HepG2 (cell line): ENCODE measurements at regions not wholly inside any gene's neighbourhood (a gene's known extent, or its start where the extent isn't known, plus 50 kb on each side); places are given as distances from the start of the nearest gene placed in this dataset.

ENCODE experiments used
- BATF2 ChIP-seq: sonication (generic); formaldehyde crosslinking; IDR thresholded peaks from 2 replicates; pipeline ENCODE4 v1.8.0; 2022; ENCODE audit warnings: mild to moderate bottlenecking, missing genetic modification reagents, moderate library complexity
- DR1 ChIP-seq: sonication (generic); formaldehyde crosslinking; IDR thresholded peaks from 2 replicates; pipeline ENCODE4 v1.8.0; 2021; ENCODE audit warnings: mild to moderate bottlenecking, missing genetic modification reagents, inconsistent platforms
- DRAP1 ChIP-seq: IDR thresholded peaks from 2 replicates; pipeline ENCODE4 v1.6.1; 2016; ENCODE audit warnings: missing genetic modification reagents, missing compliant biosample characterization
- HNF4G ChIP-seq, 2 experiments: sonication (generic) in 1 of 2; formaldehyde crosslinking in 1 of 2; IDR thresholded peaks; 2 replicates each; pipeline versions ENCODE4 v1.4.0 to v1.6.1; 2011 to 2020; ENCODE audit warnings: borderline replicate concordance in 2 of 2, low read depth in 2 of 2, mild to moderate bottlenecking in 2 of 2, low read length in 1 of 2, missing genetic modification reagents in 1 of 2, moderate library complexity in 1 of 2
- KLF15 ChIP-seq: sonication (generic); formaldehyde crosslinking; IDR thresholded peaks from 2 replicates; pipeline ENCODE4 v1.8.1; 2023; ENCODE audit warnings: borderline replicate concordance, mild to moderate bottlenecking, inconsistent platforms, missing genetic modification reagents, mixed read lengths
- NCOR1 ChIP-seq: fragments of 200-600 bp; sonication (generic); IDR thresholded peaks from 2 replicates; pipeline ENCODE4 v1.7.0; 2017; ENCODE audit warnings: antibody characterized with exemption, low read length, borderline replicate concordance
- NR2C2 ChIP-seq: sonication (generic); formaldehyde crosslinking; IDR thresholded peaks from 2 replicates; pipeline ENCODE4 v1.4.0; 2020; ENCODE audit warnings: missing genetic modification reagents, mild to moderate bottlenecking, moderate library complexity, borderline replicate concordance
- PPARG ChIP-seq: conservative IDR thresholded peaks from 2 replicates; pipeline ENCODE4 v1.6.1; 2016; ENCODE audit warnings: missing biosample characterization, missing genetic modification reagents
- SCMH1 ChIP-seq: sonication (generic); formaldehyde crosslinking; IDR thresholded peaks from 2 replicates; pipeline ENCODE4 v1.9.0; 2021; ENCODE audit warnings: missing genetic modification reagents, mild to moderate bottlenecking, borderline replicate concordance
- SMC3 ChIP-seq: IDR thresholded peaks from 2 replicates; pipeline ENCODE4 v1.6.1; 2011; ENCODE audit warnings: low read length, improper control_type of control experiment
- SOX5 ChIP-seq: IDR thresholded peaks from 2 replicates; pipeline ENCODE4 v1.6.1; 2016; ENCODE audit warnings: borderline replicate concordance
- SRF ChIP-seq: IDR thresholded peaks from 2 replicates; pipeline ENCODE4 v1.6.1; 2011; ENCODE audit warnings: mild to moderate bottlenecking, low read depth, low read length, moderate library complexity
- TEF ChIP-seq: sonication (generic); formaldehyde crosslinking; IDR thresholded peaks from 2 replicates; pipeline ENCODE4 v1.5.0; 2020; ENCODE audit warnings: missing genetic modification reagents
- ZBTB7B ChIP-seq: sonication (generic); formaldehyde crosslinking; IDR thresholded peaks from 2 replicates; pipeline ENCODE4 v1.4.0; 2020; ENCODE audit warnings: missing genetic modification reagents
- ZBTB8A ChIP-seq: sonication (generic); formaldehyde crosslinking; IDR thresholded peaks from 2 replicates; pipeline ENCODE4 v1.4.0; 2020; ENCODE audit warnings: mild to moderate bottlenecking, low read depth, missing genetic modification reagents, borderline replicate concordance
- ZNF124 ChIP-seq: sonication (generic); formaldehyde crosslinking; IDR thresholded peaks from 2 replicates; pipeline ENCODE4 v1.4.0; 2020; ENCODE audit warnings: missing genetic modification reagents
- ZNF580 ChIP-seq: IDR thresholded peaks from 2 replicates; pipeline ENCODE4 v1.6.1; 2016; ENCODE audit warnings: low read depth, borderline replicate concordance
- ZNF646 ChIP-seq: sonication (generic); formaldehyde crosslinking; IDR thresholded peaks from 2 replicates; pipeline ENCODE4 v1.9.0; 2021; ENCODE audit warnings: mild to moderate bottlenecking, missing genetic modification reagents
- ZNF784 ChIP-seq: sonication (generic); formaldehyde crosslinking; IDR thresholded peaks from 2 replicates; pipeline ENCODE4 v1.5.1; 2020; ENCODE audit warnings: missing genetic modification reagents, mild to moderate bottlenecking, borderline replicate concordance

GRCh38 chr2:190809139-190809764 lies 71.4 kb upstream of the GLS start (continued):
- TF ChIP-seq PPARG (peak; percentile 75; the same call in 1 of the 2 replicates), KLF15 (CRISPR knock-in tag) (peak; percentile 73; the same call in 1 of the 2 replicates), ZNF646 (CRISPR knock-in tag) (peak; percentile 78), HNF4G (IDR thresholded peaks at IDR 0.05; ENCODE audit: borderline replicate concordance, low read depth, low read length) (peak; percentile 87), HNF4G (CRISPR knock-in tag; IDR thresholded peaks at IDR 0.05; ENCODE audit: borderline replicate concordance, low read depth) (peak; percentile 85; the same call in 1 of the 2 replicates), TEF (CRISPR knock-in tag) (peak; percentile 61; the same call in 1 of the 2 replicates), ZNF124 (CRISPR knock-in tag) (peak; percentile 94; the same call in 1 of the 2 replicates), SRF (peak; percentile 41; the same call in 1 of the 2 replicates), NR2C2 (peak; percentile 89), SOX5 (CRISPR knock-in tag) (peak; percentile 92), ZNF784 (CRISPR knock-in tag) (no peak), DR1 (CRISPR knock-in tag) (0 out of 2 replicates have a peak, but pooled peaks have one; percentile 28), SCMH1 (CRISPR knock-in tag) (no peak), DRAP1 (CRISPR knock-in tag) (peak; percentile 75), SMC3 (peak; percentile 55), ZBTB7B (peak; percentile 85), BATF2 (peak; percentile 80; the same call in 1 of the 2 replicates), ZNF580 (CRISPR knock-in tag) (peak; percentile 87; the same call in 1 of the 2 replicates), ZBTB8A (CRISPR knock-in tag) (peak; percentile 91; the same call in 1 of the 2 replicates), NCOR1 (peak; percentile 97)
